ENCODE measurements at regions not wholly inside any gene's neighbourhood (a gene's known extent, or its start where the extent isn't known, plus 50 kb on each side); places are given as distances from the start of the nearest gene placed in this dataset.

- DNase-seq = peak; percentile 47 to 79 (median 52)
These were observed 236.1 kb downstream of the C12orf50 start for GRCh38 chr12:87793131-87793530.

- no peak for DNase-seq
These were observed 244.9 kb downstream of the C12orf50 start for GRCh38 chr12:87784350-87784749.

DNA sequence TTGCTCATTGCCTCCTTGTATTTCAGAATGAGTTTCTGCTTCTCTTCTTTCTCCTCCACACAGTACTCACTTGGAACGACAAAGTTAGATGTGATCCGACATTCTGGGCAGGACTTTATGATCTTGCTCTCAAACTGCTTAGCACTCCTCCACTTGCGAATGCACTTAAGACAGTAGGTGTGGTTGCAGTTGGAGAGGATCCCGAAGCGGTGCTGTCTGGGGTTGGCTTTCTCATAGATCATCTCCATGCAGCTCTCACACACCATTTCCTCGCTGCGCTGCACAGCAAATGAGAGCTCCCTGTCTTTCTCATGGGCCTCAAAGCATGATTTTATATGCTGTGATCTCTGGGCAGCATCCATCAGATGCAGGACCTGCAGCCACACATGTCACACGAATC lies 245.7 kb downstream of the C12orf50 start:
- no peak for DNase-seq

- no peak for DNase-seq
These were observed 246.4 kb downstream of the C12orf50 start for GRCh38 chr12:87782838-87783237.

GRCh38 chr12:87779858-87780498 lies 249.2 kb downstream of the C12orf50 start:
- DNase-seq = no peak

DNA sequence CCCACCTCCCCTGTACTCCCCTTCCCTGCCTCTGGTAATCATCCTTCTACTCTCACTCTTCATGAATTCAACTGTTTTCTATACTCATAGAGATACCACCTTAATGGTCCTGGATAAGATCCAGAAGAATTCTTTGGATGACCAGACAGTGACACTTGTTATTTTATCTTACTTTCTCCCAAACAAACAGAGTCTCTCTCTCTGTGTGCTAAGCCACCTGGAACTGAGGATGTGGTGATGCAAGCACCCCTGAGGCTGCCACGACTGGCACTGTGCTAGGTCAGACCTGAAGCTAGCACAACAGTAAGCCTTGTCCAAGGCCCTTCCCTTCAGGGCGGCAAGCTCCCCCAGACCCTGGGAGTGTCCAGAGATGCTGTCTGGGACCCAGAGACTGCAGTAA lies 250.2 kb downstream of the C12orf50 start:
- DNase-seq = no peak

DNA sequence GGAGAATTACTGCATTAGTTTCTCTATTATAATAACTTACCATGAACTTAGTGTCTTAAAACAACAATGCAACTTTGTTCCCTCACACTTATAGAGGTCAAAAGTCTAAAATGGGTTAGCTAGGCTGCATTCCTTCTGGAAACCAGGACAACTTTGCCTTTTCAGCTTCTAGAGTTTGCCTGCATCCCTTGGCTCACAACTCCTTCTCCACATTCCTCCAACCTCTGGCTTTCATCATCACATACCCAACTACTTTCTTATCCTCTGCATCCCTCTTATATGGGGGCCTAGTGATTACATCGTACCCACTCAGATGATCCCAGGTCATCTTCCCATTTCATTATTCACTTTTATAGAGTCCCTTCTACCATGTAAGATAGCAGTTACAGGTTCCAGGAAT lies 251.1 kb downstream of the C12orf50 start:
- no peak for DNase-seq

- no peak for DNase-seq
These were observed 253.4 kb downstream of the C12orf50 start for GRCh38 chr12:87775784-87776183.

DNA sequence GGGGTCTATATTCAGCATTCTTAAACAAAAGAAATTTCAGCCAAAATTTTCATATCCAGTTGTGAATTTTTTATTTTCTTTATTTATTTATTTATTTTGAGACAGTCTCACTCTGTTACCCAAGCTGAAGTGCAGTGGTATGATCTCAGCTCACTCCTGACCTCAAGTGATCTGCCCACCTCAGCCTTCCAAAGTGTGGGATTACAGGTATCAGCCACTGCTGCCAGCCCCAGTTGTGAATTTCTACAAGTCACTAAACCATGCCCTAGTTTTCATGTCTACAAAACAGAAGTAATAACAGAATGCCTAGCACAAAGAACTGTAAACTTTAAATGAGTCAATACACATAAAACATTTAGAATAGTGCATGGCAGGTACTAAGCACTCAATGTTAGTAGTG lies 254.2 kb downstream of the C12orf50 start:
- no peak for DNase-seq

DNA sequence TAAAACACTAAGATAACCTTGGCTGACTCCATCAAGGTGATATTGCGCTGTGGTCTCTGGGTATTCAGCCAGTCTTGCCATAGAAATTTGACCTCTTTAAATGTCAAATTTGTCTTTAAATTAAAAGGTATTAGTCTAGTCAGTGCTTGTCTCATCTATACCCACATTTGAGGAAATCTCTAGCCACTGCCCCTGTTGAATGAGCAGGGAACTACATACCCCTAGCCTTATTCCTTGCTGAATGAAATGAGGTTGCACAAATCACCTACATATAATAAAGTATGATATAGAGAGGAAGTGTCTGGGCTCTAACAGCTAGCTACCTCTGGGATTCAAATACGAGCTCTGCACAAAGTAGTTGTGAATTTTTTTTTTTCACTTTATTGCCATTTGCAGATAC lies 256.8 kb downstream of the C12orf50 start:
- DNase-seq = no peak

- DNase-seq = no peak
These were observed 260.5 kb downstream of the C12orf50 start for GRCh38 chr12:87768501-87769287.

GRCh38 chr12:87766044-87766443 lies 263.2 kb downstream of the C12orf50 start:
- no peak for DNase-seq

GRCh38 chr12:87760943-87761342 lies 268.3 kb downstream of the C12orf50 start:
- peak in 1 of 3 donors; percentile 8 for DNase-seq

- DNase-seq = no peak
These were observed 270.9 kb downstream of the C12orf50 start for GRCh38 chr12:87758271-87758670.

DNA sequence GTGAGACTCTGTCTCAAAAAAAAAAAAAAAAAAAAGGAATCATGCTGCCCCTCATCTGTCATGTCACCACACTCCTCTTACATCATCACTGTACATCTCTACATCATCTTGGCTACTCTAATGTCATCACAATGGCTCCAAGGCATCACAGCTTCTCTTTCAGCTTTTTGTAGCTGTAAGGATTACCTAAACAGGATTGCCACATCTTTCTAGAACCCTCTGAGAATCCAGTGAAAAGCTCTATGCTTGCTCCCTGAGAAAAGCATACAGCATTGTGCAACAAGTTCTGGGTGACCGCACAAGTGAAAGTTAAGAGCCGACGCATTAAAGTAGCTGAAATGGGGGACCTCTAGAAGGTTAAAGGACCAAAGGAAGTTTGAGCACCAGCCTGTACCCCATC lies 272.5 kb downstream of the C12orf50 start:
- no peak for DNase-seq

GRCh38 chr12:87756111-87756510 lies 273.1 kb downstream of the C12orf50 start:
- DNase-seq = peak in 1 of 3 donors; percentile 67

DNA sequence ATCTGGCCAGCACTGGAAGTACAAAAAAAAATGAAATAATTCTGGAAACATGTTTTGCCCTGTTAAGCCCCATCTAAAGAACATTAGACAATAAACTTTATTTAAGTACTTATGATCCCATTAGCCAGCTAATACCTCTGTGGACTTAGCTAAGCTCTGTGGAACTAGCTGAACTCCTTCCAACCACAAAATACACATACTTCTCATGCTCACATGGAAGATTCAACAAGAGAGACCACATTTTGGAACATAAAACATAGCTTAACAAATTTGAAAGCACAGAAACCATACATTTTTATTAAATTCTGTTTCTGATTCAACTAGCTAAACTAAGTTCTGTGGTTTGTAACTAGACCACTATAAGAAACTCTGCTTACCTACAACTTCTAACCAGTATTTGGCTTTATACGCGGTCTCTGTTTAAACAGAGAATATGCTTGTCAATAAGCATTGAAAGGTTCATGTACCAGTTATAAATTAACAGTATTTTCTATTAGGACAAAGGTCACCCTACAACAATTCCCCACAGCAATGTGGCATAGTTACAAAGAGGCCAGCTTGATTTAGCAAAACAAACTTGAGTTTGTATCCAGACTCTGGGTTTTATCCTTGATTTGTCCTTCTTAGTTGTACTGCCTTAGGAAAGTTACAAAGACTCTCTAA lies 300.1 kb downstream of the C12orf50 start:
- DNase-seq = no peak

DNA sequence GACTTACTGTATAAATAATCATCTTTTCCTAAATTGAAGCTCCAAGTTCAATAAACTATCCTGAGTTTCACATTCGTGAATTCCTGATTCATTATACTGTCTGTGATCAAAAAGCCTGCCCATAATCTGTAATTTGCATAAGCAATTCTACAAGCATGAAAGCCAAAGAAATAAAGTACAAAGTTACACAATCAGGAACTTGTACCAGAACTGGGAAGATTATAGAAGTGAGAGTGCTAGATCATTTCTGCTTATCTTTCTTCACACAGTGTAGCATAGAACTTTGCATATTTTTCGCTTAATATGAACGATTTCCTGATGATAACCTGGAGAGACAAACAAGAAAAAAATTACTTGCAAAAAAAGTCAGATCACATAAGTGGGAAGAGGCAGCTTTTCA lies 308.2 kb downstream of the C12orf50 start:
- DNase-seq = no peak

- DNase-seq = no peak
These were observed 324.8 kb downstream of the C12orf50 start for GRCh38 chr12:87704374-87704773.

GRCh38 chr12:87690236-87690810 lies 338.9 kb downstream of the C12orf50 start:
- DNase-seq = no peak

GRCh38 chr12:87689196-87689595 lies 340.0 kb downstream of the C12orf50 start:
- no peak for DNase-seq

DNA sequence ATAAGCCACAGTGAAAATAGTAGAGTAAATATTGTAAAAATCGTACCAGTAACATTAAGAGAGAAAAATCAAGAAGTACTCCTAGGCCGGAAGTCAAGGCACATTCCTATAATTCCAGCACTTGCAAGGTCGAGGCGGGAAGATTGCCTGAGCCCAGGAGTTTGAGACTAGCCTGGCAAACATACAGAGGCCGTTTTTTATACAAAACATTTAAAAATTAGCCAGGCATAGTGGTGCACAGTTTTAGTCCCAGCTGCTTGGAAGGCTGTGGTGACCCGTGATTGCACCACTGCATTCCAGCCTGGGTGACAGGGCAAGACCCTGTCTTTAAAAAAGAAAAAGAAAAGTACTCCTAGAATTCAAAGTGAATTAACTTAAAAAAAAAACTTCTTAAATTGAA lies 341.8 kb downstream of the C12orf50 start:
- peak in 2 of 3 donors; percentile 13 to 19 for DNase-seq

GRCh38 chr12:87685696-87686095 lies 343.5 kb downstream of the C12orf50 start:
- DNase-seq = no peak
